Left lung (tissue), 4 donors: ENCODE measurements at regions not wholly inside any gene's neighbourhood (a gene's known extent, or its start where the extent isn't known, plus 50 kb on each side); places are given as distances from the start of the nearest gene placed in this dataset.

Experiments
- ATAC-seq: fragments of 200-7000 bp; cut with Tn5 transposase; one replicate; pipeline ENCODE4 v1.9.1; 2020; ENCODE audit warnings: moderate library complexity
- DNase-seq, 4 donors: peaks; one replicate each; pipeline ENCODE4 v3.0.0-alpha.2; 2013 to 2020
- H3K27ac ChIP-seq, 2 donors: fragments of 200-600 bp; sonication (generic) in 1 of 2; one replicate each; pipeline versions ENCODE4 v1.5.0 to v1.8.0; 2020 to 2021
- H3K27me3 ChIP-seq, 2 donors: fragments of 200-600 bp; sonication (generic) in 1 of 2; one replicate each; pipeline versions ENCODE4 v1.5.0 to v1.8.0; 2020 to 2021
- H3K36me3 ChIP-seq, 2 donors: fragments of 200-600 bp; sonication (generic) in 1 of 2; one replicate each; pipeline versions ENCODE4 v1.5.0 to v1.8.0; 2020 to 2021
- H3K4me1 ChIP-seq, 2 donors: fragments of 200-600 bp; one replicate each; pipeline ENCODE4 v1.8.0; 2021
- H3K4me3 ChIP-seq, 2 donors: fragments of 200-600 bp; sonication (generic) in 1 of 2; one replicate each; pipeline versions ENCODE4 v1.5.0 to v1.8.0; 2020 to 2021; ENCODE audit warnings: mild to moderate bottlenecking in 1 of 2
- H3K9me3 ChIP-seq, 2 donors: fragments of 200-600 bp; sonication (generic) in 1 of 2; one replicate each; pipeline versions ENCODE4 v1.5.0 to v1.8.0; 2020 to 2021
- intact Hi-C, 2 donors: fragments of 100-400 bp; cut with DNase I; formaldehyde crosslinking; loops; one replicate each; pipeline versions ENCODE4 v1.11.2 to v1.14.2; 2022
- TF ChIP-seq, protein P1 (sequence below), 2 donors: fragments of 200-600 bp; sonication (generic) in 1 of 2; IDR thresholded peaks; one replicate each; pipeline versions ENCODE4 v1.5.0 to v1.8.0; 2021; ENCODE audit warnings: antibody characterized with exemption in 2 of 2
- donor health status: DM: no; HTN: yes; CAD: no.
- donor health status: DM: no; HTN: no; CAD: no.

DNA sequence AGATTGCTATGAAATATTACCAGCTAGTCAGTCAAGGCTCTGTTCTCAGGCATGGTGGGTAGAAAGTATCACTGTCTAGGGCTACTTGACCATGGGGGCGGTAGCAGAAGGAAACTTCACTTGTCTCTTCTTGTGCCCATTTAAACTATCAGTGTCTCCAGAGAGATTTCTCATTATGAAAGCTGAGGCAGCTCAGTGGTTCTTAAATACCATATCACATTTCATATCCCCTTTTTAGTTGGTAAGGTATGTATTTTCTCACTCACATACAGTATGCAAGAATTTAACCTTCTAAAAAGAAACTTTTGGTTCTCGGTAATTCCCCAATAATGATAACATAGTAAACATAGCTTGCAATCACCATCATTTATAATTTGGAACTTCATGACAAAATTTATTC is 1180.0 kb upstream of the TENM4 start:
- Histone ChIP-seq H3K4me1 (no peaks in the 10 kb centered on the region), H3K27ac (no peak overlapping the region), H3K9me3 (no peaks in the 10 kb centered on the region), H3K27me3 (no peaks in the 10 kb centered on the region), H3K36me3 (no peaks in the 10 kb centered on the region), H3K4me3 (no peak overlapping the region)
- TF ChIP-seq, protein P1, sequence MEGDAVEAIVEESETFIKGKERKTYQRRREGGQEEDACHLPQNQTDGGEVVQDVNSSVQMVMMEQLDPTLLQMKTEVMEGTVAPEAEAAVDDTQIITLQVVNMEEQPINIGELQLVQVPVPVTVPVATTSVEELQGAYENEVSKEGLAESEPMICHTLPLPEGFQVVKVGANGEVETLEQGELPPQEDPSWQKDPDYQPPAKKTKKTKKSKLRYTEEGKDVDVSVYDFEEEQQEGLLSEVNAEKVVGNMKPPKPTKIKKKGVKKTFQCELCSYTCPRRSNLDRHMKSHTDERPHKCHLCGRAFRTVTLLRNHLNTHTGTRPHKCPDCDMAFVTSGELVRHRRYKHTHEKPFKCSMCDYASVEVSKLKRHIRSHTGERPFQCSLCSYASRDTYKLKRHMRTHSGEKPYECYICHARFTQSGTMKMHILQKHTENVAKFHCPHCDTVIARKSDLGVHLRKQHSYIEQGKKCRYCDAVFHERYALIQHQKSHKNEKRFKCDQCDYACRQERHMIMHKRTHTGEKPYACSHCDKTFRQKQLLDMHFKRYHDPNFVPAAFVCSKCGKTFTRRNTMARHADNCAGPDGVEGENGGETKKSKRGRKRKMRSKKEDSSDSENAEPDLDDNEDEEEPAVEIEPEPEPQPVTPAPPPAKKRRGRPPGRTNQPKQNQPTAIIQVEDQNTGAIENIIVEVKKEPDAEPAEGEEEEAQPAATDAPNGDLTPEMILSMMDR (IDR thresholded peaks at IDR 0.05) = no peak
- intact Hi-C loops = no loop called here
- DNase-seq = no peak
- ATAC-seq = no peak

DNA sequence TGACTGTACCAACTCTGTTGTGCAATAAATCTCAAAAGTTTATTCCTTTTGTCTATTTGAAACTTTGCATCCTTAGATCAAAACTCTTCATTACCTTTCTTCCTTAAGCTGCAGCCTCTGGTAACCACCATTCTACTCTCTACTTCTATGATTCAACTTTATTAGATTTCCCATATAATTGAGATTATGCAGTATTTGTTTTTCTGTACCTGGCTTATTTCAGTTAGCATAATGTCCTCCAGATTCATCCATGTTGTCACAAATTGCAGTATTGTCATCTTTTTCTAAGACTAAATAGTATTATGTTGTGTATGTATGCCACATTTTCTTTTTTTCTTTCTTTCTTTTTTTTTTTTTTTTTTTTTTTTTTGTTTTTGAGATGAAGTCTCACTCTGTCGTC is 1176.3 kb upstream of the TENM4 start:
- TF ChIP-seq, protein P1 (IDR thresholded peaks at IDR 0.05) = no peak
- H3K4me1 ChIP-seq = no peaks in the 10 kb centered on the region

GRCh38 chr11:80616070-80616800 is 1175.4 kb upstream of the TENM4 start:
- ATAC-seq = no peak
- no peaks in the 10 kb centered on the region for H3K9me3 ChIP-seq
- H3K27me3 ChIP-seq = no peaks in the 10 kb centered on the region
- intact Hi-C loops = no loop called here
- no peaks in the 10 kb centered on the region for H3K36me3 ChIP-seq
- no peaks in the 10 kb centered on the region for H3K4me1 ChIP-seq
- DNase-seq = no peak
- TF ChIP-seq, protein P1 (IDR thresholded peaks at IDR 0.05) = no peak
- no peak overlapping the region for H3K27ac ChIP-seq
- no peak overlapping the region for H3K4me3 ChIP-seq

More for the DNA sequence above, 1176.3 kb upstream of the TENM4 start:
- no peaks in the 10 kb centered on the region for H3K36me3 ChIP-seq
- ATAC-seq (no peak), DNase-seq (no peak)
- H3K4me3 ChIP-seq = no peak overlapping the region
- no peak overlapping the region for H3K27ac ChIP-seq
- H3K9me3 ChIP-seq = no peaks in the 10 kb centered on the region
- intact Hi-C loops = no loop called here
- no peaks in the 10 kb centered on the region for H3K27me3 ChIP-seq

- Histone ChIP-seq H3K27me3 (no peaks in the 10 kb centered on the region), H3K9me3 (no peaks in the 10 kb centered on the region), H3K36me3 (no peaks in the 10 kb centered on the region), H3K27ac (no peak overlapping the region), H3K4me1 (no peaks in the 10 kb centered on the region), H3K4me3 (no peak overlapping the region)
- TF ChIP-seq, protein P1 (IDR thresholded peaks at IDR 0.05) = no peak
- intact Hi-C loops = no loop called here
- ATAC-seq (no peak), DNase-seq (peak in 2 of 4 donors; percentile 36 to 55)
These were observed 1172.8 kb upstream of the TENM4 start for GRCh38 chr11:80613655-80614054.

DNA sequence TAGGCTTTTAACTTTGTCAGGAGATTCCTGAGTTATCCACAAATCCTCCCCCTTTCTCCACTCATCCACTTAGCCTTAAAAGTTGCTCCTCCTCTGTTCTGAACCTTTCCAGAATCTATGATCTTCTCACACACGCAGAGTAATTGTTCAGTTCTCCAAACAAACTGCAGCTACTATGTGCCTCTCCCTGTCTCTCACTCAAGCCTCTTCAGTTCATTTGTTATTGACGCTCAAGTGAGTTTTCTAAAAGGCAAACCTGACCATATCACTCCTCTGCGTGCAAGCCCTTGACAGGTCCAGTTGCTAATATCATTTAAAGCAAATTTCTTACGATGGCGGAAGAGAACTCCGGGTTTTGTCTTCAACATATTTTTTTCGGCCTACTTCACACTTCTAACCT is 1169.7 kb upstream of the TENM4 start:
- Histone ChIP-seq H3K4me1 (no peaks in the 10 kb centered on the region), H3K27me3 (no peaks in the 10 kb centered on the region), H3K9me3 (no peaks in the 10 kb centered on the region), H3K4me3 (no peak overlapping the region), H3K27ac (no peak overlapping the region), H3K36me3 (no peaks in the 10 kb centered on the region)
- intact Hi-C loops = no loop called here
- TF ChIP-seq, protein P1 (IDR thresholded peaks at IDR 0.05) = no peak
- ATAC-seq (no peak), DNase-seq (no peak)
